GM18870 (cell line): ENCODE measurements at regions not wholly inside any gene's neighbourhood (a gene's known extent, or its start where the extent isn't known, plus 50 kb on each side); places are given as distances from the start of the nearest gene placed in this dataset.

Experiments used
- ATAC-seq: cut with Tn5 transposase; IDR thresholded peaks from one replicate; pipeline ENCODE4 v1.9.1; 2021; ENCODE audit warnings: moderate library complexity; ENCODE audit not compliant: unreplicated experiment

DNA sequence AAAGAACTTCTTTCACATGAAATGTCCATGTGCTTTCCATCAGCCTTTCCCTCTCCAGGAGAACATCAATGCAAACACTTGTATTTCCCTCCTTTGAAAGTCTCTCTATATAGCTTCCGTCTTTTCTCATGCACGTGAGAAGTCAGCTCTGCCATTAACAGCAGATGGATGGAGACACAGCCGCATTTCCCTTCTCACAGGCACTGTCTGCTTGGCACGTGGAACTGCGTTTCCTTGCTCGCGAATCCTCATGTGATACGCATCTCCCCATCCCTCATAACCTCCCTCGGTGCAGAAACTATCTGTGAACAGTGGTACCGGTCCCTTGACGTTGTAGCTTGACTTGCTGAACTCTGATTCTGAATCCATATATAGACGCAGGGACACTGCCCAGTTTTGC lies 717.0 kb upstream of the RBFOX1 start:
- ATAC-seq = no peak

DNA sequence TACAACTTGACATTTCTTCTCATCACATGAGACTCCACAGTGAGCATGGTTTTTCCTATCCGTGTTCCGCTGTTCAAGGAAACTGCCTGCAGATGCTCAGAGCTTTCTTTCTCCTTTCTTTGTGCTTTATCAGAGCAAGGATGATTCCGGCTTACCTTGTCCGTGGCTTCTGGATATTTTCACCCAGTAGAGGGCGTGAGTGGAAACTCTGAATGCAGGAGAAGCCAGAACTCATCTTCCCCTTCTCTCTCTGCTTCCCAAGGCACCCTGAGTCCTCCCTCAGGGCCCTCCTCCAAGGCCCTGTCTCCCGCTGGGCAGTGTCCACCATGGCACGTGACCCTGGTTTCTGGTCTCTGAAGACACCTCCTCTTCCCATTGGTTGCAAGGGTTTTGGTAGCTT lies 721.1 kb upstream of the RBFOX1 start:
- no peak for ATAC-seq

- ATAC-seq = no peak
Measured at GRCh38 chr16:6605490-6605889, 727.2 kb upstream of the RBFOX1 start.

- ATAC-seq = no peak
Measured at GRCh38 chr16:6603780-6604325, 728.8 kb upstream of the RBFOX1 start.

DNA sequence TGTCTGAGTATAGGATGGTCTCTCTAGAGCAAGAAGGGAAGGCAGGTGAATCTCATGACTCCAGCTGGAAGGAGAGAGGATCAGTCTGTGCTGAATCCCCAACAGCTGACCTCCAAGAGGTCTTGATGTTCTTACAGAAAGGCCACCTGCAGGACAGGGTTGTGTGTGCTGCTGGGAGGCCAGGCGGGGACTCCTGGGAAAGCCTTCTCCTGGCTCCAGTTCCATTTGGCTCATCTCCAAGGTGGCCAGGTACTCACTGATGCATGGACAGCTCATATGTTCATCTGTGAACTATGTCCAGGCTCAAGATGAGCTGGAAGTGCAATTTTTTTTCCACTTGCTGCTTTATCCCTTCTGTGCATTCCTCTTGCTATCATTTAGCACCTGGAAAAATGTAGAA lies 730.2 kb upstream of the RBFOX1 start:
- no peak for ATAC-seq

DNA sequence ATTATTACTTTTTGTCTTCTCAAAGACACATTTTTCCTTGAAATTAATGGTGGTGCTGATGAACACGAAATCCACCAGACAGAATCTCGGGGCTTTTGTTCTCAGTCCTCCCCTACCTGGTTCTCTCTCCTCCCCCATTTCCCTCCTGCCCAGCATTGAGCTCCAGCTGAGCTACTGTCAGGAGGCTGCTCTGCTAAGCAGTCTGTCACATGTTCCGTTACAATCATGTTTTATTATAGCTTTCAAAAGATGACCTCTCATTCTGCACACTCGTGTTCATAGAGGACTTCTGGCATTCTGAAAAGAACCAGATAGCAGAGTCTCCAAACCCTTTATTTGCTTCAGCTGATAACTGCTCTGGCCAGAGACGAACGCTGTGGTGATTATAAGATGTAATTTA lies 732.5 kb upstream of the RBFOX1 start:
- no peak for ATAC-seq

DNA sequence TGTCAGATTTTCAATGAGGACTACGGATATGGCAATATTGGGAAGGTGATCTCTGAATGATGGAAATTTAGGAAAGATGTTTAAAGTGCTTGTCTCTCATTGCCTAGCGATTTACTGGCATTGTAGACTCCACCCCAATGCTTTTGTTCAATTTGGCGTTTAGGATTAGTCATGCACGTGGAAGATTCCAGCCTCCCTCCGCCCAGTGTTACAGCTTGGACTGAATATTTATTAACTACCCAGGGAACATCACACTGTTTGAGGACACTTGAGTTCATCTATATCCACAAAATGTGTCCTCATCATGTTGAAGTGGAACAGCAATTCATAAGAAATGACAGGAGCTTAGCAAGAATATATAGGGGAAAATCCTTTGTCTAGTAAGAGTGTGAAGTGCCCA lies 738.8 kb upstream of the RBFOX1 start:
- ATAC-seq = no peak

GRCh38 chr16:6576606-6577005 lies 756.0 kb upstream of the RBFOX1 start:
- no peak for ATAC-seq

DNA sequence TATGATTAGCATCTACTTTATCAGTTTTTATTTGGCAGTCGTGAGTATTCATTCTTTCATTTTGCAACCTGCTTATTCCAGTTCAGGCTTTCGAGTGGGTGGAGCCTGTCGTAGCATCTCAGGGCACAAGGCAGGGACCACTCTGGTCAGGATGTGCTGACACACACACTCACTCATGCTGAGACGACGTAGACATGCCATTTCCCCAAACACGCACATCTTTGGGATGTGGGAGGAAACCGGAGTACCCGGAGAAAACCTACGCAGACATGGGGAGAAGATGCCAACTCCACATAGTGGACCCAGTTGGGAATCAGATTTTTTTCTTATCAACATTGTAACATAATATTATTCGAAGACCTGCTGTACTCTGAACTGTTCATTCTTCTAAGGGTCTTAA lies 756.5 kb upstream of the RBFOX1 start:
- ATAC-seq = no peak

- no peak for ATAC-seq
Measured at GRCh38 chr16:6574146-6574545, 758.5 kb upstream of the RBFOX1 start.

- ATAC-seq = no peak
Measured at GRCh38 chr16:6573577-6573976, 759.1 kb upstream of the RBFOX1 start.

GRCh38 chr16:6571044-6571443 lies 761.6 kb upstream of the RBFOX1 start:
- no peak for ATAC-seq

GRCh38 chr16:6570530-6570929 lies 762.1 kb upstream of the RBFOX1 start:
- no peak for ATAC-seq

- ATAC-seq = no peak
Measured at GRCh38 chr16:6562986-6563385, 769.7 kb upstream of the RBFOX1 start.

DNA sequence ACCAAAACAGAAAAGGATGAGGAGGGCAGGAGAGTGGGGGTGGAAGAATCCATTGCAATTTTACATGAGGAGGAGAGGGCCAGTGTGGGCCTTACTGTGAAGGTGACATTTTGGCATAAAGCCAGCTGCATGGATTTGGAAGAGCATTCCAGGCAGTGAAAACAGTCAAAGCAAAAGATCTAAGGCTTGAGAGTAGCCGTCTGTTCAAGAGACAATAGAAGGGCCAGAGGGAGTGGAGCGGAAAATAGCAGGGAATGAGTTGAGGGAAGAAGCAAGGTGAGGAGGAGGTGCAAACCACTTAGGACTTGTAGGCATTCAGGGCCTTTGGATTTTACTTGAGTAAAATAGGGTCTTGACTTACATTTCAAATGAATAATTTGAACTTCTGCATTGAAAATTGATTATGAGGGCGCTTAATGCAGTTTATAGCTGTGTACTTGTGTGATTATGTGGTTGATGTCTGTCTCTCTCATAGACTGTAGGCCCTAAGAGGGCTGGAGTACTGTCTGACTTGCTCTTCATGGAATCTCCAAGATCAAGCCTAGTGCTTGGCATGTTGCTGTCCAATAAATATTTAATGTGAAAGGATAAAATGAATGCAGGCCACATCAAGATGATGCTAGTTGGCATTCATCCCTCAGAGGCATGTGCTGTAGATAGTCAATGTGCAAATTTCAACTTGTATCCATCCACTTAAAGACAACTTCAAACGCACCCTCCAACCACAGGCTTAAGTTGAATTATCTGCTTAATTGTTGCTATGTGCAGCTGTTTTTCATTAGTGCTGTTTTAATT lies 772.1 kb upstream of the RBFOX1 start:
- no peak for ATAC-seq

- ATAC-seq = no peak
Measured at GRCh38 chr16:6558661-6559060, 774.0 kb upstream of the RBFOX1 start.

DNA sequence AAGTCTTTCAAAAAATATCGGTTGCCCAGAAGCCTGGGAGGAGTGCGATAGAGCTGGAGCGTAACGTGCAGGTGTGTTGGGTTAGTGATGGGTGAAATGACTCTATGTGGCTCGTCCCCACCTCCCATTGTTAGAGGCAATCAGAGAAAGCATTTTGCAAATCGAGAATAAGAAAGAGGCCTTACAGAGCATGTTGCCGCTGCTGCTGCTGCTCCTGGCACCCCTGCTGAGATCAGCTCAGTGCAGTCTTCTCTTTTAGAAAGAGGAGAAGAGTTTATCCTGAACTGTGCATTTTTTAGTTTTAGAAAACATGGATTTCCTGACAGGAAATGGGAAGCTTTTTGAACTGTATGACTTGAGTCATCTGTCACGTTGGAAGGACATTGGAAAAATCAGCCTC lies 774.5 kb upstream of the RBFOX1 start:
- no peak for ATAC-seq

GRCh38 chr16:6557353-6558023 lies 775.2 kb upstream of the RBFOX1 start:
- ATAC-seq = no peak

DNA sequence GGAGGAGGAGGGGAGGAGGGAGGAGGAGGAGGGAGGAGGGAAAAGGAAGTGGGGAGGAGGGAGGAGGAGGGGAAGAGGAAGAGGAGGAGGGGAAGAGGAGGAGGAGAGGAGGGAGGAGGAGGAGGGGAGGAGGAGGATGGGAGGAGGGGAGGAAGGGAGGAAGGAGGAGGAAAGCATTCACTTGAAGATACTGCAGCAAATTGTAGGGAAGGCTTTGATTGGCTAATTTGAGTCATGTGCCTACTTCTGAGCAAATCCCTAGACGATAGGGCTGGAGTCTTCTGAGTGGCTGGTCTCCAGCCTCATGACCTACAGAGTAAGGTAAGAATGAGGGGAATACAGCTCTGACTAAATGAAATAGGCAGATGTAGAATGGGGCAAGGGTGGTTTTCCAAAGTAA lies 783.2 kb upstream of the RBFOX1 start:
- no peak for ATAC-seq

DNA sequence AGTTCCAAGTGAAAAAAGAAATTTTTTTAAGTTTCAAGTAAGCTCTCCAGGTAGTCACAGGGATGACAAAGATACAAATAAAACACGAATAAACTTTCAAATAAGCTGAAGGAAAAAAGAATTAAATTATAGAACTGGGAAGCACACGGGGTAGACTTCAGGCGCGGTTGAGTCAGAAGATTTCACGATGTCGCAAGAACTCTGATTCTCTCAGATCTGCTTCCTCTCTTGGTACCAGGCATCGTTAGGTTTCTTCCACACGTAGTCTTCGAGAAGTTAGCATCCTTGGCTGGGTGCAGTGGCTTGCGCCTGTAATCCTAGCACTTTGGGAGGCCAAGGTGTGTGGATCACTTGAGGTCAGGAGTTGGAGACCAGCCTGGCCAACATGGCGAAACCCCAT lies 784.1 kb upstream of the RBFOX1 start:
- no peak for ATAC-seq

DNA sequence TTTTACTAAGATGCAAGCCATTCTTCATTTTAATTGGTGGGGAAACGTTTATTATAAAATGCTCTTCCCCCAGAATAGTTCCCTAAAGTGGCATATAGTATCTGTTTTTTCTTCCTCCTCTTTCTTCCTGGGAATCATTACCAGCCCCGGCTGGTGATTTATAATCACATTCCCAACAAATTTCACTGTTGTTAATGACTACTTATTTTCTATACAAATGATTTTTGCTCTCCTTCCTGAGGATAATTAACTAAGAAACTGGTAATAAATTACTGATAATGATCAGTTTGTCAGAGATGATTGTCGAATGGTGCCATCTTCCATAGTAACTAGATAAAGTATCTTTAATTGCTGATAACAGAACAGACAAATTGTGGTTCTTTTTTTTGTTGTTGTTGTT lies 785.5 kb upstream of the RBFOX1 start:
- ATAC-seq = no peak

- ATAC-seq = no peak
Measured at GRCh38 chr16:6545329-6545728, 787.3 kb upstream of the RBFOX1 start.
